ENCODE measurements at regions not wholly inside any gene's neighbourhood (a gene's known extent, or its start where the extent isn't known, plus 50 kb on each side); places are given as distances from the start of the nearest gene placed in this dataset.

DNA sequence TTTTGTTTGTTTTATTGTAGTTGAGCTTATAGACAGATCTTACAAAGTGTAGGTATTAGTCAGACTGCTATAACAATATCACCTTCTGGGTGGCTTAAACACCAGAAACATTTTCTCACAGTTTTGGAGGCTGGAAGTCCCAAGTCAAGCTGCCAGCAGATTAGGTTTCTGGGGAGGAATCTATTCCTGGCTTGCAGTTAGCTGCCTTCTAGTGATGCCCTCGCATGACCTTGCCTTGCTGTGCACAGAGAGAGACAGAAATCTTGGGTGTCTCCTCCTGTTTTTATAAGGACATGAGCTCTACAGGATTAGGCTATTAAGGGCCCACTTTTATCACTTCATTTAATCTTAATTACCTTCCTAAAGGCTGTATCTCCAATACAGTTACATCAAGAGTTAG, 1635.2 kb downstream of the FAM181B start:
- no peak overlapping the region for H3K4me3 ChIP-seq (ENCODE audit: low read length)
- TF ChIP-seq CTCF (conservative IDR thresholded peaks at IDR 0.05; ENCODE audit: low read length), result no peak
- no peak for DNase-seq (ENCODE audit: low read depth)

GRCh38 chr11:81092522-81092921, 1641.1 kb downstream of the FAM181B start:
- no peak for TF ChIP-seq CTCF (conservative IDR thresholded peaks at IDR 0.05; ENCODE audit: low read length)
- H3K4me3 ChIP-seq (ENCODE audit: low read length), result no peak overlapping the region

GRCh38 chr11:81089242-81089641, 1644.4 kb downstream of the FAM181B start:
- no peak for TF ChIP-seq CTCF (conservative IDR thresholded peaks at IDR 0.05; ENCODE audit: low read length)
- DNase-seq (ENCODE audit: low read depth), result no peak
- H3K4me3 ChIP-seq (ENCODE audit: low read length), result no peak overlapping the region

More at GRCh38 chr11:81092522-81092921, 1641.1 kb downstream of the FAM181B start:
- no peak for DNase-seq (ENCODE audit: low read depth)

GRCh38 chr11:81080476-81080875, 1639.6 kb upstream of the TENM4 start:
- no peak for DNase-seq (ENCODE audit: low read depth)
- TF ChIP-seq CTCF (conservative IDR thresholded peaks at IDR 0.05; ENCODE audit: low read length), result no peak
- no peak overlapping the region for H3K4me3 ChIP-seq (ENCODE audit: low read length)

GRCh38 chr11:81072273-81072672, 1631.4 kb upstream of the TENM4 start:
- no peak for DNase-seq (ENCODE audit: low read depth)
- TF ChIP-seq CTCF (conservative IDR thresholded peaks at IDR 0.05; ENCODE audit: low read length), result no peak
- H3K4me3 ChIP-seq (ENCODE audit: low read length), result no peak overlapping the region

DNA sequence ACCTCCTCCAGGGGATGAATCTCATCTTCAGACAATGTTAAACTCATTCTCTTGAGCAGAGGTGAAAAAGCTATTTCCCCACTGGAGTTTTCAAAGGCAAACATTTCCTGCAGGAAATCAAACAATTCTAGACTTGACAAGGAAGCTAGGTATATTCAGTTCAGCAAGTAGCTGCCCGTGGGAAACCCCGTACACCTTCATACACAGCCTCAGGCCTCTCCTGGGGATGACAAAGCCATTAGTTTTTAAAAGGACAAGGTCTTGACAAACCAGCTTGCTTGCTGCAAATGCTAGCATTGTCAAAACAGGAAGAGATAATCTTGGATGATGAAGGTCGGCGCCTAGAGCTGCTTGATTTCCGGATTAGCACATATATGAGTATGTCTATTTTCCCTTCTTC, 1630.8 kb upstream of the TENM4 start:
- TF ChIP-seq CTCF (conservative IDR thresholded peaks at IDR 0.05; ENCODE audit: low read length), result no peak
- H3K4me3 ChIP-seq (ENCODE audit: low read length), result no peak overlapping the region
- no peak for DNase-seq (ENCODE audit: low read depth)

- TF ChIP-seq CTCF (conservative IDR thresholded peaks at IDR 0.05; ENCODE audit: low read length), result no peak
- H3K4me3 ChIP-seq (ENCODE audit: low read length), result no peak overlapping the region
- DNase-seq (ENCODE audit: low read depth), result no peak
Observed at GRCh38 chr11:81070948-81071347, 1630.1 kb upstream of the TENM4 start.
